HepG2 (cell line): ENCODE measurements at regions not wholly inside any gene's neighbourhood (a gene's known extent, or its start where the extent isn't known, plus 50 kb on each side); places are given as distances from the start of the nearest gene placed in this dataset.

Source experiments
- ATAC-seq: fragments of 200-7000 bp; cut with Tn5 transposase; 3 replicates; pipeline ENCODE4 v1.9.1; 2020; ENCODE audit warnings: mild to moderate bottlenecking, moderate library complexity
- BruUV-seq: library from RNA; stranded (reverse); fragments of 400-500 nt; replicated peaks from 2 replicates; lab custom pipeline; 2021; lab: Mats Ljungman, UMichigan
- CTCF ChIA-PET: fragments of 300-600 bp; formaldehyde crosslinking; extraction: SDS; loops from one replicate; lab custom pipeline; 2021; ENCODE audit warnings: low total read pairs, inconsistent platforms, low intra/inter-chr PET ratio; lab: Yijun Ruan, JAX
- POLR2A ChIA-PET: fragments of 350-600 bp; sonication (Branson Sonifier 250); formaldehyde crosslinking; loops from one replicate; lab custom pipeline; 2020; ENCODE audit warnings: antibody characterized with exemption, inconsistent platforms; lab: Yijun Ruan, JAX
- DNase-seq: peaks from one replicate; pipeline ENCODE4 v3.0.0-alpha.2; 2015; ENCODE audit warnings: low spot score
- FAIRE-seq: peaks from 3 replicates; lab custom pipeline; 2011; peaks lifted over from hg19 to GRCh38; lab: Jason Lieb, UNC
- H2AFZ ChIP-seq: one replicate; pipeline ENCODE4 v1.6.1; 2011; ENCODE audit warnings: low read length, inconsistent platforms
- H3K27ac ChIP-seq: fragments of 300-600 bp; 3 replicates; pipeline ENCODE4 v1.8.0; 2011; ENCODE audit warnings: mixed run types, mild to moderate bottlenecking, mixed read lengths, low read length, inconsistent platforms; ENCODE audit not compliant: insufficient read depth; ENCODE audit errors: extremely low read length
- H3K27me3 ChIP-seq, 2 experiments: fragments of 200-600 bp in 1 of 2; 2 replicates in 1 of 2; 3 replicates in 1 of 2; pipeline versions ENCODE4 v1.6.0 to v1.8.0; 2011; ENCODE audit warnings: low read length in 2 of 2, mild to moderate bottlenecking in 2 of 2, moderate library complexity in 2 of 2, inconsistent platforms in 1 of 2; ENCODE audit not compliant: insufficient read depth in 2 of 2, control insufficient read depth in 1 of 2
- H3K36me3 ChIP-seq, 2 experiments: fragments of 200-600 bp in 1 of 2; replicated peaks in 1 of 2; 2 replicates in 1 of 2; 3 replicates in 1 of 2; pipeline versions ENCODE4 v1.5.1 to v1.8.0; 2011; ENCODE audit warnings: low read length in 2 of 2, inconsistent platforms in 1 of 2; ENCODE audit not compliant: insufficient read depth in 2 of 2, control insufficient read depth in 1 of 2
- H3K4me1 ChIP-seq: 2 replicates; pipeline ENCODE4 v1.5.1; 2012; ENCODE audit warnings: low read length, inconsistent platforms; ENCODE audit not compliant: insufficient read depth
- H3K4me2 ChIP-seq: 2 replicates; pipeline ENCODE4 v1.6.0; 2011; ENCODE audit warnings: low read depth, low read length, inconsistent platforms
- H3K4me3 ChIP-seq, 3 experiments: fragments of 200-600 bp in 1 of 3; sonication (generic), shearing (Covaris generic) in 1 of 3; replicated peaks in 1 of 3; 2 replicates each; pipeline ENCODE4 v1.5.1; 2011 to 2016; ENCODE audit warnings: low read length in 3 of 3, inconsistent platforms in 2 of 3, low read depth in 2 of 3, mild to moderate bottlenecking in 2 of 3, control low read depth in 1 of 3, mixed read lengths in 1 of 3; ENCODE audit not compliant: insufficient read depth in 1 of 3
- H3K79me2 ChIP-seq: one replicate; pipeline ENCODE4 v1.6.1; 2011; ENCODE audit warnings: low read length, inconsistent platforms; ENCODE audit not compliant: insufficient read depth
- H3K9ac ChIP-seq: 2 replicates; pipeline ENCODE4 v1.6.0; 2011; ENCODE audit warnings: mild to moderate bottlenecking, low read depth, low read length, inconsistent platforms; ENCODE audit not compliant: insufficient read depth
- H3K9me3 ChIP-seq: 2 replicates; pipeline ENCODE4 v1.5.1; 2012; ENCODE audit warnings: mild to moderate bottlenecking, low read length
- H4K20me1 ChIP-seq: 2 replicates; pipeline ENCODE4 v1.6.0; 2011; ENCODE audit warnings: inconsistent platforms, mild to moderate bottlenecking, low read length, moderate library complexity; ENCODE audit not compliant: insufficient read depth
- CHD4 ChIP-seq: fragments of 200-600 bp; sonication (generic); IDR thresholded peaks from 2 replicates; pipeline ENCODE4 v1.7.0; 2017; ENCODE audit warnings: mild to moderate bottlenecking, low read length, borderline replicate concordance
- IRF2 ChIP-seq: IDR thresholded peaks from 2 replicates; pipeline ENCODE4 v1.6.1; 2018; ENCODE audit warnings: missing genetic modification reagents, missing compliant biosample characterization
- SOX13 ChIP-seq, 3 experiments: fragments of 450-650 bp in 1 of 3; sonication (generic) in 1 of 3; formaldehyde crosslinking in 1 of 3; IDR thresholded peaks in 2 of 3; conservative IDR thresholded peaks in 1 of 3; 2 replicates each; pipeline versions ENCODE4 v1.5.0 to v1.6.1; 2016 to 2020; ENCODE audit warnings: antibody characterized with exemption in 1 of 3, mild to moderate bottlenecking in 1 of 3, missing compliant biosample characterization in 1 of 3, missing genetic modification reagents in 1 of 3, moderate library complexity in 1 of 3
- ZKSCAN5 ChIP-seq: sonication (generic); formaldehyde crosslinking; IDR thresholded peaks from 2 replicates; pipeline ENCODE4 v1.5.1; 2020; ENCODE audit warnings: mild to moderate bottlenecking, missing genetic modification reagents
- ZNF468 ChIP-seq: sonication (generic); formaldehyde crosslinking; IDR thresholded peaks from 2 replicates; pipeline ENCODE4 v1.8.0; 2022; ENCODE audit warnings: mild to moderate bottlenecking, moderate library complexity, missing genetic modification reagents
- ZNF75D ChIP-seq: sonication (generic); formaldehyde crosslinking; IDR thresholded peaks from 2 replicates; pipeline ENCODE4 v1.8.1; 2023; ENCODE audit warnings: missing genetic modification reagents, mild to moderate bottlenecking, borderline replicate concordance
- in situ Hi-C: cut with HindIII; loops from 2 replicates; pipeline ENCODE4 v1.10.0; 2017; ENCODE audit warnings: low pct_unique_long_range_greater_than_20kb; ENCODE audit not compliant: extremely low pct_ligation_motif_present
- intact Hi-C: fragments of 100-400 bp; cut with micrococcal nuclease; formaldehyde crosslinking; loops from one replicate; pipeline ENCODE4 v1.10.0; 2022; ENCODE audit not compliant: unreplicated experiment
- TF ChIP-seq, protein P1 (sequence below): sonication (generic); formaldehyde crosslinking; IDR thresholded peaks from 2 replicates; pipeline ENCODE4 v1.4.0; 2020; ENCODE audit warnings: mild to moderate bottlenecking, missing genetic modification reagents
- TF ChIP-seq, protein P2 (sequence below): sonication (generic); formaldehyde crosslinking; conservative IDR thresholded peaks from 2 replicates; pipeline ENCODE4 v1.4.0; 2020; ENCODE audit warnings: missing genetic modification reagents

- no peaks in the 10 kb centered on the region for H3K4me1 ChIP-seq
- no peaks in the 10 kb centered on the region for H3K36me3 ChIP-seq
- no peak overlapping the region for H3K4me3 ChIP-seq
- ChIA-PET POLR2A (no interaction called here), CTCF (no interaction called here)
- ATAC-seq, result no peak
- FAIRE-seq, result no peak
- no peak for DNase-seq
- H3K4me2 ChIP-seq, result no peak overlapping the region
- no peaks in the 10 kb centered on the region for H3K9me3 ChIP-seq
- intact Hi-C loops (no loop called here), in situ Hi-C loops (no loop called here)
- no TSS peak for BruUV-seq
- H4K20me1 ChIP-seq, result no peaks in the 10 kb centered on the region
- no peak overlapping the region for H2AFZ ChIP-seq
- H3K9ac ChIP-seq, result no peak overlapping the region
- TF ChIP-seq ZNF75D (CRISPR knock-in tag) (no peak), SOX13 (IDR thresholded peaks at IDR 0.05) (no peak), SOX13 (CRISPR knock-in tag; conservative IDR thresholded peaks at IDR 0.05 in 1 of 2, IDR thresholded peaks at IDR 0.05 in 1 of 2) (no peak), ZKSCAN5 (CRISPR knock-in tag) (no peak), CHD4 (no peak), ZNF468 (no peak), IRF2 (CRISPR knock-in tag) (no peak)
- TF ChIP-seq, protein P1, sequence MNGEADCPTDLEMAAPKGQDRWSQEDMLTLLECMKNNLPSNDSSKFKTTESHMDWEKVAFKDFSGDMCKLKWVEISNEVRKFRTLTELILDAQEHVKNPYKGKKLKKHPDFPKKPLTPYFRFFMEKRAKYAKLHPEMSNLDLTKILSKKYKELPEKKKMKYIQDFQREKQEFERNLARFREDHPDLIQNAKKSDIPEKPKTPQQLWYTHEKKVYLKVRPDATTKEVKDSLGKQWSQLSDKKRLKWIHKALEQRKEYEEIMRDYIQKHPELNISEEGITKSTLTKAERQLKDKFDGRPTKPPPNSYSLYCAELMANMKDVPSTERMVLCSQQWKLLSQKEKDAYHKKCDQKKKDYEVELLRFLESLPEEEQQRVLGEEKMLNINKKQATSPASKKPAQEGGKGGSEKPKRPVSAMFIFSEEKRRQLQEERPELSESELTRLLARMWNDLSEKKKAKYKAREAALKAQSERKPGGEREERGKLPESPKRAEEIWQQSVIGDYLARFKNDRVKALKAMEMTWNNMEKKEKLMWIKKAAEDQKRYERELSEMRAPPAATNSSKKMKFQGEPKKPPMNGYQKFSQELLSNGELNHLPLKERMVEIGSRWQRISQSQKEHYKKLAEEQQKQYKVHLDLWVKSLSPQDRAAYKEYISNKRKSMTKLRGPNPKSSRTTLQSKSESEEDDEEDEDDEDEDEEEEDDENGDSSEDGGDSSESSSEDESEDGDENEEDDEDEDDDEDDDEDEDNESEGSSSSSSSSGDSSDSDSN (CRISPR knock-in tag), result no peak
- TF ChIP-seq, protein P2, sequence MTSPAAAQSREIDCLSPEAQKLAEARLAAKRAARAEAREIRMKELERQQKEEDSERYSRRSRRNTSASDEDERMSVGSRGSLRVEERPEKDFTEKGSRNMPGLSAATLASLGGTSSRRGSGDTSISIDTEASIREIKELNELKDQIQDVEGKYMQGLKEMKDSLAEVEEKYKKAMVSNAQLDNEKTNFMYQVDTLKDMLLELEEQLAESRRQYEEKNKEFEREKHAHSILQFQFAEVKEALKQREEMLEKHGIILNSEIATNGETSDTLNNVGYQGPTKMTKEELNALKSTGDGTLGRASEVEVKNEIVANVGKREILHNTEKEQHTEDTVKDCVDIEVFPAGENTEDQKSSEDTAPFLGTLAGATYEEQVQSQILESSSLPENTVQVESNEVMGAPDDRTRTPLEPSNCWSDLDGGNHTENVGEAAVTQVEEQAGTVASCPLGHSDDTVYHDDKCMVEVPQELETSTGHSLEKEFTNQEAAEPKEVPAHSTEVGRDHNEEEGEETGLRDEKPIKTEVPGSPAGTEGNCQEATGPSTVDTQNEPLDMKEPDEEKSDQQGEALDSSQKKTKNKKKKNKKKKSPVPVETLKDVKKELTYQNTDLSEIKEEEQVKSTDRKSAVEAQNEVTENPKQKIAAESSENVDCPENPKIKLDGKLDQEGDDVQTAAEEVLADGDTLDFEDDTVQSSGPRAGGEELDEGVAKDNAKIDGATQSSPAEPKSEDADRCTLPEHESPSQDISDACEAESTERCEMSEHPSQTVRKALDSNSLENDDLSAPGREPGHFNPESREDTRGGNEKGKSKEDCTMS (CRISPR knock-in tag), result no peak
- no peaks in the 10 kb centered on the region for H3K79me2 ChIP-seq
- H3K27ac ChIP-seq, result no peak overlapping the region
- H3K27me3 ChIP-seq, result no peaks in the 10 kb centered on the region
Observed at GRCh38 chrX:43269201-43269600, 386.9 kb upstream of the MAOA start.
